ENCODE measurements at regions not wholly inside any gene's neighbourhood (a gene's known extent, or its start where the extent isn't known, plus 50 kb on each side); places are given as distances from the start of the nearest gene placed in this dataset.

DNA sequence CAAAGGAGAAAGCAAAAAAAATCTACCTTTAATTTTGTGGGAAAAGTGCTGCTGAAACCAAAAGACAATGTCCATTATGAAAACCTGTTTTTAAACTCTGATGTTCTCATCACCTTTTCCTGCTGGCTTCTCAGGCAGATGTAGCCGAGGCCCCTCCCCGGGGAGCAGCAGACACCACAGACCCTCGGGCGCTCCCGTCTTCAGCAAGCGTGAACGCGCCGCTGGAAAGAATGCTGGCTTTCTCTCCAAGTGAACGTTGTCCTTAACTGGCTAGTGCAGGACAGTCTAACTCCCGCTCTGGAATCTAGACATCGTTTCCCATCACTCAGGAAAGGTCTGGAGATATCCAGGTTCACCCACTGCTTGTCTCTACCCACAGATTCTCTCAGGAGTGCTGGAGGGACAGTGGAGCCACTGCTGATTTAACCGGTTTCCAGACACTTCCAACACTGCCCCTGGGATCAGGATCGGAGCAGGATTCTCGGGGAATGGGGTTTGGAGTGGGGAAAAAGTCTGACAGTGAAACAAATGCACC, 211.2 kb downstream of the RBFOX3 start:
- in situ Hi-C loops (cut with HindIII; ENCODE audit: low pct_unique_long_range_greater_than_20kb, low sequenced_read_pairs): no loop called here
- no peak for DNase-seq (ENCODE audit: low read depth)

GRCh38 chr17:79398441-79398840, 212.4 kb downstream of the RBFOX3 start:
- no peak for DNase-seq (ENCODE audit: low read depth)
- in situ Hi-C loops (cut with HindIII; ENCODE audit: low pct_unique_long_range_greater_than_20kb, low sequenced_read_pairs): no loop called here

DNA sequence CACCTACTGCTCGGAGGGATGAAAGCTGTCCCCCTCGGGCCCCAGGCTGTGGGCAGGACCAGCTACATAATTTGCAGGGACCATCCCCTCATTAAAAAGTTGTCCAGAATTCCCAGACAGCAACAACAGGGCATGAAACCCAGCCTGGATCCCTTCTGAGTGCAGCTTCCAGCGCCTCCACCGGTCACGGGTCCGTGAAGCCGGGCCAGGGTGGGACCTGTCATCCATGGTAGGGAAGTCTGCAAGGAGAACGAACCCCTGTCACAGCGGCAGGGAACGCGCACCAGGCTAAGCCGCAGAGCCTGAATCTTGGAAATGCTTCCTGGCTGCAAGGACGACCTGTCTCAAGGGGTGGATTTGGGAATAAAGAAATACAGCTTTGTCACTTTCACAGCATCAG, 214.2 kb downstream of the RBFOX3 start:
- in situ Hi-C loops (cut with HindIII; ENCODE audit: low pct_unique_long_range_greater_than_20kb, low sequenced_read_pairs): no loop called here

GRCh38 chr17:79395545-79395944, 215.3 kb downstream of the RBFOX3 start:
- no peak for DNase-seq (ENCODE audit: low read depth)
- in situ Hi-C loops (cut with HindIII; ENCODE audit: low pct_unique_long_range_greater_than_20kb, low sequenced_read_pairs): no loop called here

More for the DNA sequence above, 214.2 kb downstream of the RBFOX3 start:
- DNase-seq (ENCODE audit: low read depth): no peak

- in situ Hi-C loops (cut with HindIII; ENCODE audit: low pct_unique_long_range_greater_than_20kb, low sequenced_read_pairs): no loop called here
- no peak for DNase-seq (ENCODE audit: low read depth)
Observed at GRCh38 chr17:79395066-79395465, 215.8 kb downstream of the RBFOX3 start.

- in situ Hi-C loops (cut with HindIII; ENCODE audit: low pct_unique_long_range_greater_than_20kb, low sequenced_read_pairs): no loop called here
- peak; percentile 54 for DNase-seq (ENCODE audit: low read depth)
Observed at GRCh38 chr17:79393358-79394052, 217.3 kb downstream of the RBFOX3 start.

DNA sequence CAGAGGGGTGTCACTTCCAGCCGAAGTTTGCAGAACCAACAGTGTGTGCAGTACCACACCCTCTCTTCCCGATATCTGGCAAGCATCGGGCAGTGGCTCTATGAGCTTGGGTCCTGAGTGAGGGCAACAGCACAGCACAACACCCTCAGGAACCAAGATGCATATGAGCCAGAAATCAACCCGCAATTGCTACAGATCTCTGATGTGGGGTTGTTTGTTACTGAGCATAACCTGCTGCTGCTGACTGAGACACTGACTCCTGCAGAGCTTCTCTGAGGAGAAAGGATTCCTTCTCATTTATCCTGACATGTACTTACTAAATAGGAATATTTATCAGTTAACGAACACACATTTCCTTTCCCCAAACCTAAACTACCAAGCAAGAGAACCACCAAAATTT, 218.3 kb downstream of the RBFOX3 start:
- in situ Hi-C loops (cut with HindIII; ENCODE audit: low pct_unique_long_range_greater_than_20kb, low sequenced_read_pairs): no loop called here
- DNase-seq (ENCODE audit: low read depth): no peak

GRCh38 chr17:79391376-79392233, 219.2 kb downstream of the RBFOX3 start:
- in situ Hi-C loops (cut with HindIII; ENCODE audit: low pct_unique_long_range_greater_than_20kb, low sequenced_read_pairs): no loop called here
- DNase-seq (ENCODE audit: low read depth): peak; percentile 58

GRCh38 chr17:79389896-79390295, 221.0 kb downstream of the RBFOX3 start:
- DNase-seq (ENCODE audit: low read depth): no peak
- in situ Hi-C loops (cut with HindIII; ENCODE audit: low pct_unique_long_range_greater_than_20kb, low sequenced_read_pairs): no loop called here

DNA sequence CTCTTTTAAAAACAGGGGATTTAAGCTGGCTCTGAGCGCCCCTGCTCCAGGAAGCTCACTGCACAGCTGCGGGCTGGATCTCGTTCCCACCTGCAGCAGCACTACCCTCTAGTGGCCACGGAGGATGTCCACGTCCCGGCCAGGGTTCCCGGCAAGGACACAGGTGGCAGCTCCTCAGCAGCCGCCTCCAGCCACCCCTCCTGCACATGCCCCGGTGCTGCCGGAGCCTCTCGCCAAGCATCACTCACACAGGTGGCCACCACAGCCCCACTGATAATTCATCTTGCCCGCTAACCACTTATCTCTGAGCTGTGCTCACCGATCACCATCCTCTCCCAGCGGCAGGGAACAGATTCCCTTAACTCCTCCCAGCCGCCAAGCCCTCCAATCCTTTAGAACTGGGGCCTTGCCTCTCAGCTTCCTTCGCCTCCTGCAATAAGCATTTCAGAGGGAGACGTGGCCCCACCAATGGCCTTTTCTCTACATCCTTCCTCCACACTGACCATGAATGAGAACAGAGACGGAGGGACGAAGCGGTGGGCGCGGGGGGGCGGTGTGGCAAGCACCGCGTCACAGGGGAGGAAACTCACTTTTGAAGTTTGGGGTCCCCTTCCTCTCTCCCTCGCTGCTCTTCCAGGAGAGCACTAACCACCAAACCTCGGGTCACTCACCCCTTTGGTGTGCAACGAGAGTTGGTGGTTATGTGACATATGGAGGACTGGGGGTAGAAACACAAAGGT, 222.1 kb downstream of the RBFOX3 start:
- in situ Hi-C loops (cut with HindIII; ENCODE audit: low pct_unique_long_range_greater_than_20kb, low sequenced_read_pairs): no loop called here
- DNase-seq (ENCODE audit: low read depth): peak; percentile 48

DNA sequence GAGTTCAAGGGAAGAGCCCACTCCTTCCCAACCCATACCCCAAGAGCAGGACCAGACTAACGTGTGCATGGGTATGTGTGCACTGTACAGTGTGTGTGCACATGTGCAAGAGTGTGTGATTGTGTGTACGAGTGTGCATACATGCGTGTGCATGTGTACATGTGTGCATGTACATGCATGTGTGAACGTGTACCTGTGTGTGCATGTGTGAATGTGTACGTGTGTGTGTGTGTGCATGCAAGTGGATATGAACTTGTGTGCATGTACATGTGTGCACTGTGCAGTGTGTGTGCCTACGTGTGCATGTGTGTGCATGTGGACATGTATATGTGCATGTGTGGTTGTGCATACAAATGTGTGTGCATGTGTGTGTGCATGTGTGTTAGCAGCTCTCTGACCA, 223.1 kb downstream of the RBFOX3 start:
- in situ Hi-C loops (cut with HindIII; ENCODE audit: low pct_unique_long_range_greater_than_20kb, low sequenced_read_pairs): no loop called here
- DNase-seq (ENCODE audit: low read depth): no peak

- in situ Hi-C loops (cut with HindIII; ENCODE audit: low pct_unique_long_range_greater_than_20kb, low sequenced_read_pairs): no loop called here
- DNase-seq (ENCODE audit: low read depth): no peak
Observed at GRCh38 chr17:79385962-79386563, 224.8 kb downstream of the RBFOX3 start.

GRCh38 chr17:79382313-79382712, 228.5 kb downstream of the RBFOX3 start:
- in situ Hi-C loops (cut with HindIII; ENCODE audit: low pct_unique_long_range_greater_than_20kb, low sequenced_read_pairs): no loop called here
- no peak for DNase-seq (ENCODE audit: low read depth)

DNA sequence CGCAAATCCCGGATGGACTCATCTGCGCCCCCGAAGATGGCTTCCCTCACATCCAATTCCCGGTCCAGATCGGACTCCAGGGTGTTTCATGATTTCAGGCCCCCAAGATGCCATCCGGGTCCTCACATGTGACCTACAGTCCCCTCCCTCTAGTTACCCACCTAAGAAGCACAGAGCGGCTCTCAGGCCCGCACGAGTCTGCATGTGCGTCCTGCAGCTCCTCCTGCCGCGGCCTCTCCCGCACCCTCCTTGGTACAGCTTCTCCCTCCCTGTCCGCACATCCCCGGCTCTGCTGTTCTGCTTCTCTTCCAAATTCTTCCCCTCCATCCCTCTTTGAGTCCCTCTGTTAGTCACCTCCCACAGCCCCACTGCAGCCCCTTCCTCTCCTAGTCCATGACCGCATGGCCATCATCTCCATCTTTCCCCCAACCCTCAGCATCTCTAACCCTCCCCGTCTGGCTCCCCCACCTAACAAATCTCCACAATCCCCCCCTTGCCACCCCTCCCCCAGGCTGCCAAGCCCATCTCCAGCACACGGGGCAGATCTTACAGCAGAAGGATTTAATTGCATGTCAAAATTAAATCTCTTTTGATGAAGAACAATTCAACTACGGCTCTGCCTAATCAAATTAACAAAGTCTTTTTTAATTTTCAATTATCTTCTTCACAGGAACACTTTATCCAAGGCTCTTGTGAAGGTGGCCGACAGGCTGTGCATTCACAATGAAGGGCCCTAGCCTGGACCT, 231.0 kb downstream of the RBFOX3 start:
- in situ Hi-C loops (cut with HindIII; ENCODE audit: low pct_unique_long_range_greater_than_20kb, low sequenced_read_pairs): no loop called here
- DNase-seq (ENCODE audit: low read depth): no peak

DNA sequence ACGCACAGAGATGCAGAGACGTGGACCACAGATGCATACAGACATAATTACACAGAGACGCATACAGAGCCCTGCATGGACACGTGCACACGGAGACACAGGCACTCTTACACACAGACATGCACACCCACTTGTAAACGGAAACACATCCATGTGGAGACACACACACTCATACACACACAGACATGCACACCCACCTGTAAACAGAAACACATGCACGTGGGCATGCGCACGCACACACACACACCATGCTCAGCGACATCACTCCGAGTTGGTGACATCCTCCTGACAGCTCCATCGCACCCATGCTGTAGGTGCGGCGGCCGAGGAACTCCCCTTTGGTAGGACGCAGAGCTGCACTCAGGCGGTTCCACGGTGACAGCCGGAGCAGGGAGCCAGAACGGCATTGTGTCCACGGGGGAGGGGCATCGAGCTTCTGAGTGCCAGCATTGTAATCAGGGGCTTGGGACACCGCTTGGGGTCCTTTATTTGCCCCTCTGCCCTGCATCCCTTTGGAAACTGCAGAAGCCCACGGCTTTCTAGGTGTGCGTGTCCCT, 233.5 kb downstream of the RBFOX3 start:
- DNase-seq (ENCODE audit: low read depth): no peak
- in situ Hi-C loops (cut with HindIII; ENCODE audit: low pct_unique_long_range_greater_than_20kb, low sequenced_read_pairs): no loop called here

GRCh38 chr17:79374807-79375206, 236.0 kb downstream of the RBFOX3 start:
- in situ Hi-C loops (cut with HindIII; ENCODE audit: low pct_unique_long_range_greater_than_20kb, low sequenced_read_pairs): no loop called here
- no peak for DNase-seq (ENCODE audit: low read depth)

DNA sequence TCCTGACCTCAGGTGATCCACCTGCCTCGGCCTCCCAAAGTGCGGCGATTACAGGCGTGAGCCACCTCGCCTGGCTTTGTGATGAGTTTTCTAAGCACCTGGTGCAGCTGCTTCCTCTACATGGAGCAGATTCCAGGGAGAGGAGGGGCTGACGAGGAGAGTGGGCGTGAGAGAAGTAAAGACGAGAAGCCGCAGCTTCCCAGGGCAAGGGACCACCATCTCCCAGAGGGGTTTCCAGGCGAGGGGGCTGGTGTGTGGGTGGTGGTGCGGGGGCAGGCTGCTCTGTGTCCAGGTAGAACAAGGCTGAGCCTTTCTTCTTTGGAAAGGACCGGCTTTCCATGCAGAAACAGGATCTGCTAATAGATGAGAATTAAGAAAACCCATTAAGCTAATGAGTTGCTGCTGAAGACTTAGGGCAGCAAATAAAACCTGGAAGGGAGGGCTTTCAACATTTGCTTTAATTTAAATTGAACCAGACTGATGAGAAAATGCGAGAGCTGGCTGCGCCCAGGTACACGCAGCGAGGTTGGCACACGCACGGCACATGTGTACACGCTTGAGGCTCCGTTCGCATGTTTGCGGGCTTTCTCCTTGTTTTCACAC, 236.7 kb downstream of the RBFOX3 start:
- in situ Hi-C loops (cut with HindIII; ENCODE audit: low pct_unique_long_range_greater_than_20kb, low sequenced_read_pairs): no loop called here

More for the DNA sequence above, 236.7 kb downstream of the RBFOX3 start:
- no peak for DNase-seq (ENCODE audit: low read depth)
